ENCODE measurements at regions not wholly inside any gene's neighbourhood (a gene's known extent, or its start where the extent isn't known, plus 50 kb on each side); places are given as distances from the start of the nearest gene placed in this dataset.

DNA sequence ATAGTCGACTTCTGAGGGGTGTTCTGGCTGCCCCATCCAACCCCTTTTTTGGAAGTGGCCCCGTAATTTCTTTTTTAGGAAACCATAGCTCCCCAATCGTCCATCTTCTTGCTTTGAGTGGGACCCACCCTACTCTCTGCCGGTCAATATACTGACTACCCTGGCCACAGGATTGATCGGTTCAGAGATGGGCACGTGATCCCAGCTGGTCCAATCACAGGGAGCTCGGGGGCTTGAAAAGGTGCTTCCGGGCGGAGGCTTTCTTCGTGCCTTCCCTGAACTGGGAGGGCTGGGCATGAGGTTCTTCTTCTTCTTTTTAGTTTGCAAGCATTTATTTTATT lies 78.7 kb upstream of the SH3PXD2B start:
- TF ChIP-seq ZNF274 (IDR thresholded peaks at IDR 0.05; ENCODE audit: low read depth, low read length) (no peak), SUZ12 (IDR thresholded peaks at IDR 0.05; ENCODE audit: extremely low read depth, insufficient read depth, insufficient read length) (no peak), YY1 (IDR thresholded peaks at IDR 0.05; ENCODE audit: insufficient read depth, insufficient read length) (no peak)

Measured in NT2/D1 (cell line).